Endodermal cell (in vitro differentiated cells): ENCODE measurements at regions not wholly inside any gene's neighbourhood (a gene's known extent, or its start where the extent isn't known, plus 50 kb on each side); places are given as distances from the start of the nearest gene placed in this dataset.

Experiments
- DNase-seq: peaks from one replicate; pipeline ENCODE4 v3.0.0-alpha.2; 2017
- H3K27ac ChIP-seq: 2 replicates; pipeline ENCODE4 v1.5.1; 2013; ENCODE audit warnings: mild to moderate bottlenecking, low read depth, low read length, moderate library complexity
- H3K27me3 ChIP-seq: 2 replicates; pipeline ENCODE4 v1.6.1; 2013; ENCODE audit warnings: mild to moderate bottlenecking, low read length, moderate library complexity; ENCODE audit not compliant: insufficient read depth, control insufficient read depth, poor library complexity, severe bottlenecking
- H3K36me3 ChIP-seq: 2 replicates; pipeline ENCODE4 v1.7.0; 2013; ENCODE audit warnings: mild to moderate bottlenecking, low read length, moderate library complexity; ENCODE audit not compliant: control insufficient read depth, insufficient read depth
- H3K4me1 ChIP-seq: one replicate; pipeline ENCODE4 v1.7.0; 2013; ENCODE audit warnings: low read length; ENCODE audit not compliant: control insufficient read depth, insufficient read depth
- H3K4me3 ChIP-seq: 2 replicates; pipeline ENCODE4 v1.5.1; 2013; ENCODE audit warnings: mild to moderate bottlenecking, low read length, moderate library complexity
- H3K9ac ChIP-seq: 2 replicates; pipeline ENCODE4 v1.6.1; 2013; ENCODE audit warnings: mild to moderate bottlenecking, low read length, moderate library complexity; ENCODE audit not compliant: poor library complexity, severe bottlenecking; ENCODE audit errors: extremely low read depth
- H3K9me3 ChIP-seq: 2 replicates; pipeline ENCODE4 v1.6.1; 2013; ENCODE audit warnings: mild to moderate bottlenecking, low read length, moderate library complexity; ENCODE audit not compliant: control insufficient read depth
- H3K27ac Mint-ChIP-seq: 2 replicates; pipeline ENCODE4 v1.8.0; 2020; ENCODE audit warnings: mixed read lengths
- H3K27me3 Mint-ChIP-seq: 2 replicates; pipeline ENCODE4 v1.8.0; 2021; ENCODE audit warnings: mild to moderate bottlenecking, mixed read lengths; ENCODE audit not compliant: insufficient read depth
- H3K36me3 Mint-ChIP-seq: 2 replicates; pipeline ENCODE4 v1.8.0; 2020; ENCODE audit warnings: low read depth, mixed read lengths
- H3K4me1 Mint-ChIP-seq: 2 replicates; pipeline ENCODE4 v1.8.0; 2020; ENCODE audit warnings: mixed read lengths
- H3K4me3 Mint-ChIP-seq: 2 replicates; pipeline ENCODE4 v1.8.0; 2020; ENCODE audit warnings: mild to moderate bottlenecking, moderate library complexity, mixed read lengths
- H3K9me3 Mint-ChIP-seq: 2 replicates; pipeline ENCODE4 v1.8.0; 2020; ENCODE audit warnings: mild to moderate bottlenecking, mixed read lengths
- WGBS, 2 experiments: methylation state at CpG; one replicate each; pipeline versions ENCODE4 v1.1.5 to v1.1.7; 2013; ENCODE audit warnings: missing lambda C conversion rate in 2 of 2, mixed read lengths in 1 of 2; ENCODE audit not compliant: insufficient coverage in 1 of 2, insufficient read length in 1 of 2; 5-methylcytosine and 5-hydroxymethylcytosine counted together
- TF ChIP-seq, protein P1 (sequence below): fragments of 200-600 bp; sonication (generic); conservative IDR thresholded peaks from 2 replicates; pipeline ENCODE4 v1.5.0; 2021; ENCODE audit warnings: antibody characterized with exemption, mild to moderate bottlenecking

DNA sequence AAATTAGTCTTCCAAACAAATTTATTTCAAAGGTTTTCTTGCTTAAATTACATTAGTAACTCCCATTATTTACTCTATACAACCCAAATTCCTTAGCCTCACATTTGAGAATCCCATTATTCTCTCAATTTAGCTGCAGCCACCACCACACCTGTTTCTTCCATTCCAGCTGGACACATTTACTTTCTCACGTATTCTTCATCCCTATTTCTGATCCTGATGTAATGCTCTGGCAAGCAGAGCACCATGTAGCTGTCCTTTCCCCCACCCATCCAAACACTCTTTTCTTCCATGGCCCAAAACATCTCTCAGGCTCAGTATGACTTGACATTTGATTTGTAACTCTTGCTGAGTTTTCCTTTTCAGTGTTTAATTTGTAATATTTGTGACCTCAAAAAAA lies 240.2 kb upstream of the CLEC14A start:
- H3K9ac ChIP-seq = no peak overlapping the region
- Mint-ChIP-seq H3K27ac (no peak overlapping the region), H3K36me3 (peaks cover 4% of the 10 kb centered on the region), H3K4me1 (peaks cover 3% of the 10 kb centered on the region), H3K4me3 (no peak overlapping the region), H3K9me3 (no peaks in the 10 kb centered on the region), H3K27me3 (no peaks in the 10 kb centered on the region)
- H3K4me1 ChIP-seq = no peaks in the 10 kb centered on the region
- H3K27ac ChIP-seq = no peak overlapping the region
- no peaks in the 10 kb centered on the region for H3K27me3 ChIP-seq
- no peaks in the 10 kb centered on the region for H3K36me3 ChIP-seq
- no peaks in the 10 kb centered on the region for H3K9me3 ChIP-seq
- DNase-seq = no peak
- H3K4me3 ChIP-seq = no peak overlapping the region
- TF ChIP-seq, protein P1, sequence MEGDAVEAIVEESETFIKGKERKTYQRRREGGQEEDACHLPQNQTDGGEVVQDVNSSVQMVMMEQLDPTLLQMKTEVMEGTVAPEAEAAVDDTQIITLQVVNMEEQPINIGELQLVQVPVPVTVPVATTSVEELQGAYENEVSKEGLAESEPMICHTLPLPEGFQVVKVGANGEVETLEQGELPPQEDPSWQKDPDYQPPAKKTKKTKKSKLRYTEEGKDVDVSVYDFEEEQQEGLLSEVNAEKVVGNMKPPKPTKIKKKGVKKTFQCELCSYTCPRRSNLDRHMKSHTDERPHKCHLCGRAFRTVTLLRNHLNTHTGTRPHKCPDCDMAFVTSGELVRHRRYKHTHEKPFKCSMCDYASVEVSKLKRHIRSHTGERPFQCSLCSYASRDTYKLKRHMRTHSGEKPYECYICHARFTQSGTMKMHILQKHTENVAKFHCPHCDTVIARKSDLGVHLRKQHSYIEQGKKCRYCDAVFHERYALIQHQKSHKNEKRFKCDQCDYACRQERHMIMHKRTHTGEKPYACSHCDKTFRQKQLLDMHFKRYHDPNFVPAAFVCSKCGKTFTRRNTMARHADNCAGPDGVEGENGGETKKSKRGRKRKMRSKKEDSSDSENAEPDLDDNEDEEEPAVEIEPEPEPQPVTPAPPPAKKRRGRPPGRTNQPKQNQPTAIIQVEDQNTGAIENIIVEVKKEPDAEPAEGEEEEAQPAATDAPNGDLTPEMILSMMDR = no peak
- 94 to 100% methylated on average over 1 of the region's 1 CpG for WGBS, 2 experiments

DNA sequence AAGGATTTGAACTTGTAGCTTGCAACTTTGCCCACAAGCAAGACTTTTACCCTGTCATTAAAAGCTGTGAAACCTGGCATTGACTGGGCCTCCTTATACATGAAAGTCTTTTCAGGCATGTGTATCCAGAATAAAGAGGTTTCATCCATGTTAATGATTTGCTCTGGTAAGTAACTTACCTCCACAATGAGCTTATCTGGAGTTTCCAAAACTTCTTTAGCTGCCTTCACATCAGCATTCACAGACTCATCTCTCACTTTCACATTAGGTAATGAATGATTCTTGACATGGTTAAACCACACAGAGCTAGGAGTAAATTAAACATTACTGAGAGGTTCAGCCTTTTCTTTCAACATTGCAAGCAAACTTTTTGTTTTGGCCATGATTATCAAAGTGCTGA lies 234.4 kb upstream of the CLEC14A start:
- no peak overlapping the region for H3K9ac ChIP-seq
- no peaks in the 10 kb centered on the region for H3K4me1 ChIP-seq
- H3K27me3 Mint-ChIP-seq = no peaks in the 10 kb centered on the region
- H3K4me1 Mint-ChIP-seq = peaks cover 4% of the 10 kb centered on the region
- TF ChIP-seq, protein P1 = no peak
- no peak for DNase-seq
- no peak overlapping the region for H3K27ac ChIP-seq
- H3K27ac Mint-ChIP-seq = no peak overlapping the region
- no peaks in the 10 kb centered on the region for H3K9me3 ChIP-seq
- H3K4me3 ChIP-seq = no peak overlapping the region
- H3K27me3 ChIP-seq = no peaks in the 10 kb centered on the region
- no peak overlapping the region for H3K4me3 Mint-ChIP-seq
- H3K9me3 Mint-ChIP-seq = peaks cover 4% of the 10 kb centered on the region
- no peaks in the 10 kb centered on the region for H3K36me3 ChIP-seq
- no peaks in the 10 kb centered on the region for H3K36me3 Mint-ChIP-seq

DNA sequence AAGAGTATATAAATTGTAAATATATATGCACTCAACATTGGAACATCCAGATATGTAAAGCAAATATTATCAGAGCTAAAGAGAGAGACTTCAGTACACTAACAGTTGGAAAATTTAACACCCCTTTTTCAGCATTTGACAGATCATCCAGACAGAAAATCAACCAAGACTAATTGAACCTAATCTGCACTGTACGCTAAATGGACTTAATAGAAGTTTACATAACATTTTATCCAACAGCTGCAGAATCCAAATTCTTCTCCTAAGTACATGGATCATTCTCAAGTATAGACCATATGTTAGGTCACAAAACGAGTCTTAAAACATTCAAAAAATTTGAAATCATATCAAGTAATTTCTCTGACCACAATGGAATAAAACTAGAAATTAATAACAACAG lies 229.1 kb upstream of the CLEC14A start:
- H3K27me3 Mint-ChIP-seq = no peaks in the 10 kb centered on the region
- H3K4me3 ChIP-seq = no peak overlapping the region
- no peaks in the 10 kb centered on the region for H3K36me3 Mint-ChIP-seq
- H3K36me3 ChIP-seq = no peaks in the 10 kb centered on the region
- peaks cover 1% of the 10 kb centered on the region for H3K9me3 ChIP-seq
- 93 to 100% methylated on average over 1 to 2 of the region's 2 CpGs for WGBS, 2 experiments
- H3K9ac ChIP-seq = no peak overlapping the region
- H3K27ac Mint-ChIP-seq = no peak overlapping the region
- no peak for DNase-seq
- no peaks in the 10 kb centered on the region for H3K4me1 ChIP-seq
- TF ChIP-seq, protein P1 = no peak
- no peak overlapping the region for H3K27ac ChIP-seq
- H3K4me3 Mint-ChIP-seq = no peak overlapping the region
- no peaks in the 10 kb centered on the region for H3K4me1 Mint-ChIP-seq
- peaks cover 4% of the 10 kb centered on the region for H3K9me3 Mint-ChIP-seq
- no peaks in the 10 kb centered on the region for H3K27me3 ChIP-seq
